K562 (cell line): ENCODE measurements at regions not wholly inside any gene's neighbourhood (a gene's known extent, or its start where the extent isn't known, plus 50 kb on each side); places are given as distances from the start of the nearest gene placed in this dataset.

Experiments used
- ATAC-seq: fragments of 200-7000 bp; cut with Tn5 transposase; 3 replicates; pipeline ENCODE4 v1.9.1; 2020; ENCODE audit warnings: moderate library complexity
- BruUV-seq: library from RNA; stranded (reverse); fragments of 400-500 nt; replicated peaks from 2 replicates; lab custom pipeline; 2021; lab: Mats Ljungman, UMichigan
- CTCF ChIA-PET: fragments of 300-600 bp; formaldehyde crosslinking; extraction: SDS; loops from one replicate; lab custom pipeline; 2021; ENCODE audit warnings: low intra/inter-chr PET ratio; lab: Yijun Ruan, JAX
- POLR2A ChIA-PET: fragments of 300-600, 350-650 bp; sonication (Branson Sonifier 250); formaldehyde crosslinking; extraction: SDS; loops from one replicate; lab custom pipeline; 2021; ENCODE audit warnings: antibody characterized with exemption, inconsistent platforms; lab: Yijun Ruan, JAX
- DNase-seq, 4 experiments: peaks; one replicate each; pipeline versions ENCODE4 v3.0.0 to v3.0.0-alpha.2; 2011 to 2018; ENCODE audit warnings: low spot score in 3 of 4, mixed read lengths in 3 of 4; ENCODE audit errors: extremely low read depth in 1 of 4
- FAIRE-seq: peaks from 2 replicates; lab custom pipeline; 2011; peaks lifted over from hg19 to GRCh38; lab: Jason Lieb, UNC
- H2AFZ ChIP-seq: 2 replicates; pipeline ENCODE4 v1.6.0; 2011; ENCODE audit warnings: low read depth, low read length, control low read depth, inconsistent platforms
- H3K27ac ChIP-seq: fragments of 200-600 bp; 3 replicates; pipeline ENCODE4 v1.8.0; 2011; ENCODE audit warnings: low read depth, mild to moderate bottlenecking, control low read depth, inconsistent platforms, low read length, moderate library complexity, mixed read lengths; ENCODE audit errors: extremely low read depth
- H3K27me3 ChIP-seq, 2 experiments: fragments of 300-600 bp in 1 of 2; 2 replicates in 1 of 2; 3 replicates in 1 of 2; pipeline versions ENCODE4 v1.6.0 to v1.8.0; 2011; ENCODE audit warnings: inconsistent platforms in 2 of 2, low read length in 2 of 2, mild to moderate bottlenecking in 1 of 2, mixed read lengths in 1 of 2, moderate library complexity in 1 of 2; ENCODE audit not compliant: control insufficient read depth in 2 of 2, insufficient read depth in 2 of 2
- H3K36me3 ChIP-seq: fragments of 300-600 bp; 3 replicates; pipeline ENCODE4 v1.8.0; 2011; ENCODE audit warnings: mild to moderate bottlenecking, low read length, inconsistent platforms; ENCODE audit not compliant: control insufficient read depth, insufficient read depth
- H3K4me1 ChIP-seq, 2 experiments: fragments of 200-600 bp in 1 of 2; replicated peaks in 1 of 2; 2 replicates in 1 of 2; 3 replicates in 1 of 2; pipeline versions ENCODE4 v1.5.1 to v1.8.0; 2011; ENCODE audit warnings: inconsistent platforms in 2 of 2, low read length in 2 of 2, mild to moderate bottlenecking in 1 of 2, mixed read lengths in 1 of 2, moderate library complexity in 1 of 2; ENCODE audit not compliant: control insufficient read depth in 2 of 2, insufficient read depth in 2 of 2
- H3K4me2 ChIP-seq: 2 replicates; pipeline ENCODE4 v1.6.1; 2011; ENCODE audit warnings: low read length, control low read depth, inconsistent platforms, mixed read lengths; ENCODE audit not compliant: insufficient read depth
- H3K4me3 ChIP-seq: fragments of 200-600 bp; sonication (generic), shearing (Covaris generic); 2 replicates; pipeline ENCODE4 v1.5.1; 2016; ENCODE audit warnings: control low read depth, inconsistent platforms
- H3K79me2 ChIP-seq: fragments of 200-600 bp; 3 replicates; pipeline ENCODE4 v1.8.0; 2011; ENCODE audit warnings: low read length, inconsistent platforms; ENCODE audit not compliant: control insufficient read depth, insufficient read depth
- H3K9ac ChIP-seq, 2 experiments: 2 replicates each; pipeline versions ENCODE4 v1.6.0 to v1.6.1; 2011; ENCODE audit warnings: low read depth in 2 of 2, low read length in 2 of 2, control low read depth in 1 of 2, inconsistent platforms in 1 of 2, mild to moderate bottlenecking in 1 of 2, mixed read lengths in 1 of 2; ENCODE audit not compliant: insufficient read depth in 1 of 2
- H3K9me1 ChIP-seq: one replicate; pipeline ENCODE4 v1.6.0; 2011; ENCODE audit warnings: inconsistent platforms, mild to moderate bottlenecking, low read length, moderate library complexity; ENCODE audit not compliant: control insufficient read depth, insufficient read depth
- H3K9me3 ChIP-seq: replicated peaks from 2 replicates; pipeline ENCODE4 v1.5.1; 2011; ENCODE audit warnings: low read depth, low read length, inconsistent platforms; ENCODE audit not compliant: control insufficient read depth, insufficient read depth
- H4K20me1 ChIP-seq: replicated peaks from 2 replicates; pipeline ENCODE4 v1.6.1; 2011; ENCODE audit warnings: low read length, inconsistent platforms, mixed read lengths; ENCODE audit not compliant: control insufficient read depth, insufficient read depth
- ARID1B ChIP-seq: fragments of 450-650 bp; IDR thresholded peaks from 2 replicates; pipeline ENCODE4 v1.6.1; 2016; ENCODE audit warnings: antibody characterized with exemption, mild to moderate bottlenecking, inconsistent platforms
- FIP1L1 ChIP-seq: fragments of 200-400 bp; formaldehyde crosslinking; IDR thresholded peaks from 2 replicates; pipeline ENCODE4 v1.6.1; 2018; ENCODE audit warnings: mild to moderate bottlenecking, low read depth, low read length; ENCODE audit not compliant: poor library complexity, severe bottlenecking
- FOXO4 ChIP-seq: fragments of 450-650 bp; formaldehyde crosslinking; IDR thresholded peaks from 2 replicates; pipeline ENCODE4 v1.4.0; 2020; ENCODE audit warnings: mild to moderate bottlenecking, moderate library complexity
- RHOXF2B ChIP-seq: fragments of 250-450 bp; sonication (Bioruptor Pico); conservative IDR thresholded peaks from 2 replicates; pipeline ENCODE4 v1.5.1; 2021
- ZKSCAN8 ChIP-seq: fragments of 200-800 bp; sonication (Bioruptor generic); IDR thresholded peaks from 2 replicates; pipeline ENCODE4 v1.6.1; 2016; ENCODE audit warnings: missing genetic modification characterization, missing compliant biosample characterization
- ZNF407 ChIP-seq: fragments of 450-650 bp; IDR thresholded peaks from 2 replicates; pipeline ENCODE4 v1.6.1; 2016; ENCODE audit warnings: low read depth
- ZNF592 ChIP-seq: fragments of 450-650 bp; IDR thresholded peaks from 2 replicates; pipeline ENCODE4 v1.6.1; 2017; ENCODE audit warnings: antibody characterized with exemption, mild to moderate bottlenecking
- WGBS: fragments of 100-300 bp; shearing (Covaris generic); methylation state at CpG from one replicate; pipeline ENCODE4 v1.1.6; 2016; ENCODE audit warnings: low coverage, mixed read lengths; ENCODE audit not compliant: insufficient coverage; ENCODE audit errors: missing lambda C conversion rate; 5-methylcytosine and 5-hydroxymethylcytosine counted together
- in situ Hi-C: fragments of 300-500 bp; cut with MboI; formaldehyde crosslinking; loops from 4 replicates; pipeline ENCODE4 v1.15.0; 2018; ENCODE audit warnings: inconsistent platforms, mixed read lengths
- intact Hi-C: fragments of 100-400 bp; cut with micrococcal nuclease; formaldehyde crosslinking; loops from 2 replicates; pipeline ENCODE4 v1.14.2; 2022

- BruUV-seq: no TSS peak
- FAIRE-seq: no peak
- in situ Hi-C loops (no loop called here), intact Hi-C loops (no loop called here)
- H3K4me1 ChIP-seq: no peaks in the 10 kb centered on the region
- no peaks in the 10 kb centered on the region for H3K9me3 ChIP-seq
- no peaks in the 10 kb centered on the region for H3K79me2 ChIP-seq
- H3K36me3 ChIP-seq: no peaks in the 10 kb centered on the region
- no peak for DNase-seq
- no peak overlapping the region for H3K27ac ChIP-seq
- WGBS: 0% methylated on average over 1 of the region's 1 CpG
- H3K27me3 ChIP-seq: no peaks in the 10 kb centered on the region
- ChIA-PET CTCF (no interaction called here), POLR2A (no interaction called here)
- H2AFZ ChIP-seq: no peak overlapping the region
- no peaks in the 10 kb centered on the region for H3K9me1 ChIP-seq
- no peak overlapping the region for H3K4me2 ChIP-seq
- H3K9ac ChIP-seq: no peak overlapping the region
- H4K20me1 ChIP-seq: no peaks in the 10 kb centered on the region
- no peak overlapping the region for H3K4me3 ChIP-seq
- ATAC-seq: no peak
- TF ChIP-seq ZNF592: no peak
- TF ChIP-seq FOXO4 (CRISPR knock-in tag): no peak
- TF ChIP-seq ARID1B: no peak
- no peak for TF ChIP-seq ZKSCAN8 (CRISPR knock-in tag)
- TF ChIP-seq RHOXF2B (CRISPR knock-in tag): no peak
- no peak for TF ChIP-seq FIP1L1
- no peak for TF ChIP-seq ZNF407
These were observed 915.9 kb downstream of the PLA2G4A start for GRCh38 chr1:187744665-187745064.
